GM23338 (cell line): ENCODE measurements at regions not wholly inside any gene's neighbourhood (a gene's known extent, or its start where the extent isn't known, plus 50 kb on each side); places are given as distances from the start of the nearest gene placed in this dataset.

Source experiments
- ATAC-seq: fragments of 200-7000 bp; cut with Tn5 transposase; 3 replicates; pipeline ENCODE4 v1.9.1; 2020
- DNase-seq: peaks from one replicate; pipeline ENCODE4 v3.0.0-alpha.2; 2015; ENCODE audit warnings: low spot score
- H2AFZ ChIP-seq: fragments of 200-600 bp; sonication (generic); 2 replicates; pipeline ENCODE4 v1.8.0; 2016; ENCODE audit warnings: antibody characterized with exemption, mild to moderate bottlenecking, moderate library complexity
- H3F3A ChIP-seq: fragments of 200-600 bp; sonication (generic); replicated peaks from 2 replicates; pipeline ENCODE4 v1.8.0; 2017; ENCODE audit warnings: antibody characterized with exemption, mixed run types, low read depth
- H3K27ac ChIP-seq: fragments of 200-600 bp; sonication (generic); 2 replicates; pipeline ENCODE4 v1.6.1; 2016; ENCODE audit warnings: low read depth
- H3K27me3 ChIP-seq: fragments of 200-600 bp; sonication (generic); 2 replicates; pipeline ENCODE4 v1.8.0; 2016; ENCODE audit warnings: mild to moderate bottlenecking, mixed run types, moderate library complexity; ENCODE audit not compliant: insufficient read depth
- H3K36me3 ChIP-seq: fragments of 200-600 bp; sonication (generic); 2 replicates; pipeline ENCODE4 v1.8.0; 2016; ENCODE audit warnings: mild to moderate bottlenecking; ENCODE audit not compliant: insufficient read depth
- H3K4me1 ChIP-seq: fragments of 200-600 bp; sonication (generic); 2 replicates; pipeline ENCODE4 v1.8.0; 2016; ENCODE audit warnings: mild to moderate bottlenecking, moderate library complexity; ENCODE audit not compliant: insufficient read depth
- H3K4me2 ChIP-seq: fragments of 200-600 bp; sonication (generic); 2 replicates; pipeline ENCODE4 v1.7.1; 2017; ENCODE audit warnings: mixed run types
- H3K4me3 ChIP-seq: fragments of 200-600 bp; sonication (generic); 2 replicates; pipeline ENCODE4 v1.6.1; 2016; ENCODE audit warnings: mixed run types
- H3K79me2 ChIP-seq: fragments of 200-600 bp; sonication (generic); replicated peaks from 2 replicates; pipeline ENCODE4 v1.8.0; 2017; ENCODE audit warnings: mild to moderate bottlenecking; ENCODE audit not compliant: insufficient read depth
- H3K9me2 ChIP-seq: fragments of 200-600 bp; sonication (generic); 2 replicates; pipeline ENCODE4 v1.8.0; 2017; ENCODE audit not compliant: insufficient read depth
- H4K20me1 ChIP-seq: fragments of 200-600 bp; sonication (generic); replicated peaks from 2 replicates; pipeline ENCODE4 v1.8.0; 2017; ENCODE audit warnings: mild to moderate bottlenecking; ENCODE audit not compliant: insufficient read depth
- H3K27ac Mint-ChIP-seq: 2 replicates; pipeline ENCODE4 v1.8.0; 2020; ENCODE audit warnings: inconsistent platforms, mild to moderate bottlenecking, moderate library complexity, mixed read lengths
- H3K27me3 Mint-ChIP-seq: 3 replicates; pipeline ENCODE4 v1.8.0; 2022; ENCODE audit warnings: low read depth, mild to moderate bottlenecking, moderate library complexity, mixed read lengths, inconsistent platforms; ENCODE audit not compliant: insufficient read depth, poor library complexity
- H3K36me3 Mint-ChIP-seq: 3 replicates; pipeline ENCODE4 v1.8.0; 2021; ENCODE audit warnings: low read depth, mild to moderate bottlenecking, inconsistent platforms, moderate library complexity, mixed read lengths
- H3K4me1 Mint-ChIP-seq: 3 replicates; pipeline ENCODE4 v1.8.0; 2020; ENCODE audit warnings: mild to moderate bottlenecking, inconsistent platforms, mixed read lengths
- H3K4me3 Mint-ChIP-seq: 3 replicates; pipeline ENCODE4 v1.8.0; 2021; ENCODE audit warnings: moderate library complexity, mild to moderate bottlenecking, inconsistent platforms, mixed read lengths
- H3K9me3 Mint-ChIP-seq: 3 replicates; pipeline ENCODE4 v1.8.0; 2020; ENCODE audit warnings: moderate library complexity, mild to moderate bottlenecking, inconsistent platforms, mixed read lengths
- CREB1 ChIP-seq: fragments of 250-450 bp; sonication (Bioruptor Pico); IDR thresholded peaks from 2 replicates; pipeline ENCODE4 v1.5.0; 2020; ENCODE audit warnings: low read depth, mild to moderate bottlenecking, moderate library complexity
- CTCF ChIP-seq, 2 experiments: fragments of 200-600 bp in 1 of 2; sonication (generic) in 1 of 2; conservative IDR thresholded peaks; 2 replicates each; pipeline versions ENCODE4 v1.5.1 to v1.6.1; 2016 to 2017; ENCODE audit warnings: antibody characterized with exemption in 2 of 2, low read depth in 2 of 2, mild to moderate bottlenecking in 2 of 2, moderate library complexity in 1 of 2
- ETS1 ChIP-seq: IDR thresholded peaks from 2 replicates; pipeline ENCODE4 v1.6.1; 2016; ENCODE audit warnings: antibody characterized with exemption
- EZH2phosphoT487 ChIP-seq: fragments of 200-600 bp; sonication (generic); IDR thresholded peaks from one replicate; pipeline ENCODE4 v1.8.1; 2018; ENCODE audit warnings: antibody characterized with exemption; ENCODE audit not compliant: unreplicated experiment
- JUNB ChIP-seq: IDR thresholded peaks from one replicate; pipeline ENCODE4 v1.6.1; 2016; ENCODE audit warnings: antibody characterized with exemption; ENCODE audit not compliant: unreplicated experiment
- NANOG ChIP-seq: IDR thresholded peaks from 2 replicates; pipeline ENCODE4 v1.6.1; 2016; ENCODE audit warnings: antibody characterized with exemption, borderline replicate concordance
- POLR2AphosphoS5 ChIP-seq: IDR thresholded peaks from 2 replicates; pipeline ENCODE4 v1.6.1; 2016; ENCODE audit warnings: antibody characterized with exemption, low read depth
- STAT1 ChIP-seq: IDR thresholded peaks from one replicate; pipeline ENCODE4 v1.6.1; 2016; ENCODE audit warnings: antibody characterized with exemption; ENCODE audit not compliant: unreplicated experiment
- ZNF331 ChIP-seq: fragments of 250-450 bp; sonication (Bioruptor Pico); IDR thresholded peaks from 2 replicates; pipeline ENCODE4 v1.5.0; 2020; ENCODE audit warnings: low read depth, mild to moderate bottlenecking, moderate library complexity
- TF ChIP-seq, protein P1 (sequence below): IDR thresholded peaks from one replicate; pipeline ENCODE4 v1.6.1; 2018; ENCODE audit warnings: antibody characterized with exemption; ENCODE audit not compliant: unreplicated experiment
- TF ChIP-seq, protein P2 (sequence below): fragments of 250-450 bp; sonication (Bioruptor Pico); IDR thresholded peaks from 2 replicates; pipeline ENCODE4 v1.5.0; 2020; ENCODE audit warnings: mild to moderate bottlenecking, moderate library complexity

GRCh38 chr10:52956861-52957260 is 184.3 kb upstream of the MBL2 start:
- H3K79me2 ChIP-seq: no peaks in the 10 kb centered on the region
- TF ChIP-seq ETS1: no peak
- TF ChIP-seq CREB1 (CRISPR knock-in tag): no peak
- TF ChIP-seq, protein P1, sequence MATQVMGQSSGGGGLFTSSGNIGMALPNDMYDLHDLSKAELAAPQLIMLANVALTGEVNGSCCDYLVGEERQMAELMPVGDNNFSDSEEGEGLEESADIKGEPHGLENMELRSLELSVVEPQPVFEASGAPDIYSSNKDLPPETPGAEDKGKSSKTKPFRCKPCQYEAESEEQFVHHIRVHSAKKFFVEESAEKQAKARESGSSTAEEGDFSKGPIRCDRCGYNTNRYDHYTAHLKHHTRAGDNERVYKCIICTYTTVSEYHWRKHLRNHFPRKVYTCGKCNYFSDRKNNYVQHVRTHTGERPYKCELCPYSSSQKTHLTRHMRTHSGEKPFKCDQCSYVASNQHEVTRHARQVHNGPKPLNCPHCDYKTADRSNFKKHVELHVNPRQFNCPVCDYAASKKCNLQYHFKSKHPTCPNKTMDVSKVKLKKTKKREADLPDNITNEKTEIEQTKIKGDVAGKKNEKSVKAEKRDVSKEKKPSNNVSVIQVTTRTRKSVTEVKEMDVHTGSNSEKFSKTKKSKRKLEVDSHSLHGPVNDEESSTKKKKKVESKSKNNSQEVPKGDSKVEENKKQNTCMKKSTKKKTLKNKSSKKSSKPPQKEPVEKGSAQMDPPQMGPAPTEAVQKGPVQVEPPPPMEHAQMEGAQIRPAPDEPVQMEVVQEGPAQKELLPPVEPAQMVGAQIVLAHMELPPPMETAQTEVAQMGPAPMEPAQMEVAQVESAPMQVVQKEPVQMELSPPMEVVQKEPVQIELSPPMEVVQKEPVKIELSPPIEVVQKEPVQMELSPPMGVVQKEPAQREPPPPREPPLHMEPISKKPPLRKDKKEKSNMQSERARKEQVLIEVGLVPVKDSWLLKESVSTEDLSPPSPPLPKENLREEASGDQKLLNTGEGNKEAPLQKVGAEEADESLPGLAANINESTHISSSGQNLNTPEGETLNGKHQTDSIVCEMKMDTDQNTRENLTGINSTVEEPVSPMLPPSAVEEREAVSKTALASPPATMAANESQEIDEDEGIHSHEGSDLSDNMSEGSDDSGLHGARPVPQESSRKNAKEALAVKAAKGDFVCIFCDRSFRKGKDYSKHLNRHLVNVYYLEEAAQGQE: no peak
- TF ChIP-seq ZNF331: no peak
- TF ChIP-seq POLR2AphosphoS5: no peak
- no peak for TF ChIP-seq STAT1
- TF ChIP-seq JUNB: no peak
- no peak for TF ChIP-seq EZH2phosphoT487
- TF ChIP-seq NANOG: no peak
- TF ChIP-seq CTCF (conservative IDR thresholded peaks at IDR 0.05; ENCODE audit: low read depth in 2 of 2): no peak
- TF ChIP-seq, protein P2, sequence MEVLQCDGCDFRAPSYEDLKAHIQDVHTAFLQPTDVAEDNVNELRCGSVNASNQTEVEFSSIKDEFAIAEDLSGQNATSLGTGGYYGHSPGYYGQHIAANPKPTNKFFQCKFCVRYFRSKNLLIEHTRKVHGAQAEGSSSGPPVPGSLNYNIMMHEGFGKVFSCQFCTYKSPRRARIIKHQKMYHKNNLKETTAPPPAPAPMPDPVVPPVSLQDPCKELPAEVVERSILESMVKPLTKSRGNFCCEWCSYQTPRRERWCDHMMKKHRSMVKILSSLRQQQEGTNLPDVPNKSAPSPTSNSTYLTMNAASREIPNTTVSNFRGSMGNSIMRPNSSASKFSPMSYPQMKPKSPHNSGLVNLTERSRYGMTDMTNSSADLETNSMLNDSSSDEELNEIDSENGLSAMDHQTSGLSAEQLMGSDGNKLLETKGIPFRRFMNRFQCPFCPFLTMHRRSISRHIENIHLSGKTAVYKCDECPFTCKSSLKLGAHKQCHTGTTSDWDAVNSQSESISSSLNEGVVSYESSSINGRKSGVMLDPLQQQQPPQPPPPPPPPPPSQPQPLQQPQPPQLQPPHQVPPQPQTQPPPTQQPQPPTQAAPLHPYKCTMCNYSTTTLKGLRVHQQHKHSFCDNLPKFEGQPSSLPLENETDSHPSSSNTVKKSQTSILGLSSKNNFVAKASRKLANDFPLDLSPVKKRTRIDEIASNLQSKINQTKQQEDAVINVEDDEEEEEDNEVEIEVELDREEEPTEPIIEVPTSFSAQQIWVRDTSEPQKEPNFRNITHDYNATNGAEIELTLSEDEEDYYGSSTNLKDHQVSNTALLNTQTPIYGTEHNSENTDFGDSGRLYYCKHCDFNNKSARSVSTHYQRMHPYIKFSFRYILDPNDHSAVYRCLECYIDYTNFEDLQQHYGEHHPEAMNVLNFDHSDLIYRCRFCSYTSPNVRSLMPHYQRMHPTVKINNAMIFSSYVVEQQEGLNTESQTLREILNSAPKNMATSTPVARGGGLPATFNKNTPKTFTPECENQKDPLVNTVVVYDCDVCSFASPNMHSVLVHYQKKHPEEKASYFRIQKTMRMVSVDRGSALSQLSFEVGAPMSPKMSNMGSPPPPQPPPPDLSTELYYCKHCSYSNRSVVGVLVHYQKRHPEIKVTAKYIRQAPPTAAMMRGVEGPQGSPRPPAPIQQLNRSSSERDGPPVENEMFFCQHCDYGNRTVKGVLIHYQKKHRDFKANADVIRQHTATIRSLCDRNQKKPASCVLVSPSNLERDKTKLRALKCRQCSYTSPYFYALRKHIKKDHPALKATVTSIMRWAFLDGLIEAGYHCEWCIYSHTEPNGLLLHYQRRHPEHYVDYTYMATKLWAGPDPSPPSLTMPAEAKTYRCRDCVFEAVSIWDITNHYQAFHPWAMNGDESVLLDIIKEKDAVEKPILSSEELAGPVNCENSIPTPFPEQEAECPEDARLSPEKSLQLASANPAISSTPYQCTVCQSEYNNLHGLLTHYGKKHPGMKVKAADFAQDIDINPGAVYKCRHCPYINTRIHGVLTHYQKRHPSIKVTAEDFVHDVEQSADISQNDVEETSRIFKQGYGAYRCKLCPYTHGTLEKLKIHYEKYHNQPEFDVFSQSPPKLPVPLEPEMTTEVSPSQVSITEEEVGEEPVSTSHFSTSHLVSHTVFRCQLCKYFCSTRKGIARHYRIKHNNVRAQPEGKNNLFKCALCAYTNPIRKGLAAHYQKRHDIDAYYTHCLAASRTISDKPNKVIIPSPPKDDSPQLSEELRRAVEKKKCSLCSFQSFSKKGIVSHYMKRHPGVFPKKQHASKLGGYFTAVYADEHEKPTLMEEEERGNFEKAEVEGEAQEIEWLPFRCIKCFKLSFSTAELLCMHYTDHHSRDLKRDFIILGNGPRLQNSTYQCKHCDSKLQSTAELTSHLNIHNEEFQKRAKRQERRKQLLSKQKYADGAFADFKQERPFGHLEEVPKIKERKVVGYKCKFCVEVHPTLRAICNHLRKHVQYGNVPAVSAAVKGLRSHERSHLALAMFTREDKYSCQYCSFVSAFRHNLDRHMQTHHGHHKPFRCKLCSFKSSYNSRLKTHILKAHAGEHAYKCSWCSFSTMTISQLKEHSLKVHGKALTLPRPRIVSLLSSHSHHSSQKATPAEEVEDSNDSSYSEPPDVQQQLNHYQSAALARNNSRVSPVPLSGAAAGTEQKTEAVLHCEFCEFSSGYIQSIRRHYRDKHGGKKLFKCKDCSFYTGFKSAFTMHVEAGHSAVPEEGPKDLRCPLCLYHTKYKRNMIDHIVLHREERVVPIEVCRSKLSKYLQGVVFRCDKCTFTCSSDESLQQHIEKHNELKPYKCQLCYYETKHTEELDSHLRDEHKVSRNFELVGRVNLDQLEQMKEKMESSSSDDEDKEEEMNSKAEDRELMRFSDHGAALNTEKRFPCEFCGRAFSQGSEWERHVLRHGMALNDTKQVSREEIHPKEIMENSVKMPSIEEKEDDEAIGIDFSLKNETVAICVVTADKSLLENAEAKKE (CRISPR knock-in tag): no peak
- H3K9me2 ChIP-seq: peaks cover 14% of the 10 kb centered on the region; the same call in 1 of the 2 replicates
- H4K20me1 ChIP-seq: no peaks in the 10 kb centered on the region
- H2AFZ ChIP-seq: peak overlapping the region; percentile 75; the same call in 1 of the 2 replicates
- Mint-ChIP-seq H3K4me3 (no peak overlapping the region), H3K9me3 (peaks cover 14% of the 10 kb centered on the region), H3K27ac (peak overlapping the region; percentile 44; the same call in 1 of the 2 replicates), H3K4me1 (peaks cover 21% of the 10 kb centered on the region), H3K27me3 (peaks cover 11% of the 10 kb centered on the region), H3K36me3 (peaks cover 25% of the 10 kb centered on the region)
- peaks cover 12% of the 10 kb centered on the region; the same call in 1 of the 2 replicates for H3K4me1 ChIP-seq
- H3K36me3 ChIP-seq: no peaks in the 10 kb centered on the region
- no peak overlapping the region for H3K4me3 ChIP-seq
- no peak overlapping the region for H3K4me2 ChIP-seq
- H3K27ac ChIP-seq: no peak overlapping the region
- ATAC-seq (no peak), DNase-seq (no peak)
- H3F3A ChIP-seq: no peaks in the 10 kb centered on the region
- H3K27me3 ChIP-seq: no peaks in the 10 kb centered on the region
